PC-9 (cell line): ENCODE measurements at regions not wholly inside any gene's neighbourhood (a gene's known extent, or its start where the extent isn't known, plus 50 kb on each side); places are given as distances from the start of the nearest gene placed in this dataset.
A peak's percentile ranks its signal among the peaks of the same experiment; 100 is the strongest.

Experiments used
- BruUV-seq: library from RNA; stranded (reverse); fragments of 400-500 nt; replicated peaks from 2 replicates; lab custom pipeline; 2021; lab: Mats Ljungman, UMichigan
- CTCF ChIA-PET: fragments of 300-600 bp; sonication (Branson Sonifier 250); formaldehyde crosslinking; loops from one replicate; lab custom pipeline; 2022; ENCODE audit warnings: antibody characterized with exemption; lab: Charles Lee
- POLR2A ChIA-PET: fragments of 300-600 bp; sonication (Branson Sonifier 250); formaldehyde crosslinking; loops from one replicate; lab custom pipeline; 2022; ENCODE audit warnings: antibody characterized with exemption; ENCODE audit not compliant: unreplicated experiment; lab: Charles Lee
- DNase-seq, 2 experiments: peaks; one replicate each; pipeline versions ENCODE4 v3.0.0 to v3.0.0-alpha.2; 2015 to 2022; ENCODE audit warnings: mixed read lengths in 1 of 2
- H2AFZ ChIP-seq: fragments of 200-600 bp; sonication (generic); 2 replicates; pipeline ENCODE4 v1.8.1; 2017; ENCODE audit warnings: antibody characterized with exemption
- H3F3A ChIP-seq: fragments of 200-600 bp; sonication (generic); 2 replicates; pipeline ENCODE4 v1.8.1; 2017; ENCODE audit warnings: antibody characterized with exemption, mild to moderate bottlenecking, low read depth; ENCODE audit not compliant: insufficient read depth
- H3K27ac ChIP-seq: fragments of 200-600 bp; sonication (generic); 2 replicates; pipeline ENCODE4 v1.6.1; 2016; ENCODE audit warnings: mixed run types
- H3K27me3 ChIP-seq: fragments of 200-600 bp; sonication (generic); 2 replicates; pipeline ENCODE4 v1.6.1; 2016; ENCODE audit warnings: low read depth, mixed run types; ENCODE audit not compliant: insufficient read depth
- H3K36me3 ChIP-seq: fragments of 200-600 bp; sonication (generic); 2 replicates; pipeline ENCODE4 v1.6.1; 2016; ENCODE audit warnings: low read depth, mixed run types
- H3K4me1 ChIP-seq: fragments of 200-600 bp; sonication (generic); replicated peaks from 2 replicates; pipeline ENCODE4 v1.6.1; 2016; ENCODE audit warnings: mixed run types; ENCODE audit not compliant: insufficient read depth
- H3K4me2 ChIP-seq: fragments of 200-600 bp; sonication (generic); 2 replicates; pipeline ENCODE4 v1.6.1; 2017; ENCODE audit warnings: mixed run types
- H3K4me3 ChIP-seq: fragments of 200-600 bp; sonication (generic); 2 replicates; pipeline ENCODE4 v1.6.1; 2016; ENCODE audit warnings: mixed run types
- H3K79me2 ChIP-seq: fragments of 200-600 bp; sonication (generic); 2 replicates; pipeline ENCODE4 v1.6.1; 2017; ENCODE audit warnings: low read depth, mixed run types
- H3K9me2 ChIP-seq: fragments of 200-600 bp; sonication (generic); 2 replicates; pipeline ENCODE4 v1.8.1; 2017; ENCODE audit warnings: mild to moderate bottlenecking; ENCODE audit not compliant: insufficient read depth
- H3K9me3 ChIP-seq: fragments of 200-600 bp; sonication (generic); 2 replicates; pipeline ENCODE4 v1.8.1; 2016; ENCODE audit warnings: low read depth; ENCODE audit not compliant: insufficient read depth
- H4K20me1 ChIP-seq: fragments of 200-600 bp; sonication (generic); 2 replicates; pipeline ENCODE4 v1.8.1; 2017; ENCODE audit not compliant: insufficient read depth
- EZH2 ChIP-seq: fragments of 200-600 bp; sonication (generic); IDR thresholded peaks from 2 replicates; pipeline ENCODE4 v1.8.0; 2017; ENCODE audit warnings: antibody characterized with exemption, low read depth
- intact Hi-C: fragments of 100-400 bp; cut with micrococcal nuclease; formaldehyde crosslinking; loops from one replicate; pipeline ENCODE4 v1.10.0; 2022; ENCODE audit not compliant: unreplicated experiment
- TF ChIP-seq, protein P1 (sequence below): fragments of 200-600 bp; sonication (generic); conservative IDR thresholded peaks from 2 replicates; pipeline ENCODE4 v1.6.1; 2017; ENCODE audit warnings: mixed run types, antibody characterized with exemption, mild to moderate bottlenecking, moderate library complexity

DNA sequence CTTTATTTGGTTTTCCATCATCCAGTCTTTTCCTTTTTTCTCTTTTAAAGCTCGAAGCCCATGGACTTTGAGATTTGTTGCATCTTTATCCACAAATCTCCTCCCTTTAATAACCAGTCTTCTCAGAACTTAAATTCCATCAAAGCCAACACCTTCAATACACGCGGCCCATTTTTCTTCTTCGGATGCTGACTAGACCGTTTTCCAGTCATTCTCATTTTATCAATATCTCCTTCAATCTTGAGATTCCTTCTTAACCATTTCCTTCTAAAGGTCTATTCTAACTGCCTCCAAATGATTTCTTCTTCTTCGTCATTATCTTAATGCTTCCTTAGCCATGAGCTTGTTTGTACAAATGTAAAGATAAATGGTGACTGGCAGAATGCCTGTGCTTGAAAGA, 173.5 kb downstream of the BAMBI start:
- no peaks in the 10 kb centered on the region for H4K20me1 ChIP-seq
- no peaks in the 10 kb centered on the region for H3K79me2 ChIP-seq
- H3K27me3 ChIP-seq = peaks cover 8% of the 10 kb centered on the region; the same call in 1 of the 2 replicates
- no peak overlapping the region for H2AFZ ChIP-seq
- no peak overlapping the region for H3K4me3 ChIP-seq
- no peak overlapping the region for H3K4me2 ChIP-seq
- no peaks in the 10 kb centered on the region for H3K9me2 ChIP-seq
- TF ChIP-seq, protein P1, sequence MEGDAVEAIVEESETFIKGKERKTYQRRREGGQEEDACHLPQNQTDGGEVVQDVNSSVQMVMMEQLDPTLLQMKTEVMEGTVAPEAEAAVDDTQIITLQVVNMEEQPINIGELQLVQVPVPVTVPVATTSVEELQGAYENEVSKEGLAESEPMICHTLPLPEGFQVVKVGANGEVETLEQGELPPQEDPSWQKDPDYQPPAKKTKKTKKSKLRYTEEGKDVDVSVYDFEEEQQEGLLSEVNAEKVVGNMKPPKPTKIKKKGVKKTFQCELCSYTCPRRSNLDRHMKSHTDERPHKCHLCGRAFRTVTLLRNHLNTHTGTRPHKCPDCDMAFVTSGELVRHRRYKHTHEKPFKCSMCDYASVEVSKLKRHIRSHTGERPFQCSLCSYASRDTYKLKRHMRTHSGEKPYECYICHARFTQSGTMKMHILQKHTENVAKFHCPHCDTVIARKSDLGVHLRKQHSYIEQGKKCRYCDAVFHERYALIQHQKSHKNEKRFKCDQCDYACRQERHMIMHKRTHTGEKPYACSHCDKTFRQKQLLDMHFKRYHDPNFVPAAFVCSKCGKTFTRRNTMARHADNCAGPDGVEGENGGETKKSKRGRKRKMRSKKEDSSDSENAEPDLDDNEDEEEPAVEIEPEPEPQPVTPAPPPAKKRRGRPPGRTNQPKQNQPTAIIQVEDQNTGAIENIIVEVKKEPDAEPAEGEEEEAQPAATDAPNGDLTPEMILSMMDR = no peak
- TF ChIP-seq EZH2 = no peak
- H3K36me3 ChIP-seq = no peaks in the 10 kb centered on the region
- no peaks in the 10 kb centered on the region for H3F3A ChIP-seq
- POLR2A ChIA-PET = no interaction called here
- H3K9me3 ChIP-seq = no peaks in the 10 kb centered on the region
- no TSS peak for BruUV-seq
- intact Hi-C loops = no loop called here
- no peak for DNase-seq
- CTCF ChIA-PET = no interaction called here
- no peaks in the 10 kb centered on the region for H3K4me1 ChIP-seq
- H3K27ac ChIP-seq = no peak overlapping the region

DNA sequence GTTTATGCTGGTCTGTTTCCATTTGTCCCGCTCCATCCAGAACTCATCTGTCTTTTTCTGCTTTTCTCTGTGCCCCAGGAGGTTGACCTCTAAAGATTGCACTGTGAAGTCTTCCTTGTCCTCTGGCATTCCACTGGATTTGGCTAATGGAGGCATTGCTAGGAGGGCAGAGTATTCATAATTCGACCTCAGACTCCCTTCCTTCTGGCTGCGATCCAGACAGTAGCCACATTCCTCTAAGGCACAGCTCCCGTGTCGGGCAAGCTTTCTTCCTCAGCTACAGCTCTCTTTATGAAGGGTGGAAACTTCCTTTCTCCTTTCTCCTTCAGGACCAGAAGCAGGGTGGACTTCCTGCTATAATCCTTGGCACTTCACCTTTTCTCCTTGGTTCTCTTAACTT, 175.9 kb downstream of the BAMBI start:
- BruUV-seq = no TSS peak
- intact Hi-C loops = no loop called here
- TF ChIP-seq, protein P1 = no peak
- no peak for TF ChIP-seq EZH2
- no peak overlapping the region for H3K27ac ChIP-seq
- H3F3A ChIP-seq = no peaks in the 10 kb centered on the region
- H3K4me2 ChIP-seq = no peak overlapping the region
- H3K79me2 ChIP-seq = no peaks in the 10 kb centered on the region
- H3K27me3 ChIP-seq = peaks cover 8% of the 10 kb centered on the region; the same call in 1 of the 2 replicates
- H4K20me1 ChIP-seq = no peaks in the 10 kb centered on the region
- no peak overlapping the region for H3K4me3 ChIP-seq
- H3K36me3 ChIP-seq = no peaks in the 10 kb centered on the region
- CTCF ChIA-PET = no interaction called here
- H3K9me3 ChIP-seq = no peaks in the 10 kb centered on the region
- POLR2A ChIA-PET = interaction anchor here (0.5 kb wide), 1 partner anchor 255 kb away, joined by 4 read pairs; no protein-coding TSS in a partner anchor
- DNase-seq = peak; percentile 5 to 42
- H2AFZ ChIP-seq = no peak overlapping the region
- no peaks in the 10 kb centered on the region for H3K9me2 ChIP-seq
- H3K4me1 ChIP-seq = no peaks in the 10 kb centered on the region

DNA sequence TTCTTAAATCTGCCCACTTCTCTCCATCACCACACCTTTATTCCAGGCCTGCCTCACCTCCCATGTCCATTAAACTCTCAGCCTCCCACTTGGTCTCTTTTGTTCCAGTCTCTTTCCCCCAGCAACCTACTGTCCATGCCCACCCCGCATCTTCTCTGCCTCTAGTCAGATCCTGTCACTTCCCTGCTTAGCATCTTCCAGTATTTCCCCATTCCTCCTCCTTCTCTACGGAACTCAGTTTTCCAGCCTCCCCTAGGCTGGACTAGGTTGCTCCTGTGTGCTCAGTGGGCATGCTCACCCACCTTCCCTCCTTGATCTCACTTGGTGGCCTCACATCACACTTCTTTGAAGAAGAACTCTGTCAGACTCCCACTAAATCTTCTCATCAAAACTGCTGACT, 179.8 kb downstream of the BAMBI start:
- no peaks in the 10 kb centered on the region for H3K36me3 ChIP-seq
- no peaks in the 10 kb centered on the region for H3K79me2 ChIP-seq
- intact Hi-C loops = no loop called here
- ChIA-PET POLR2A (no interaction called here), CTCF (no interaction called here)
- H3K27ac ChIP-seq = no peak overlapping the region
- H3K9me2 ChIP-seq = no peaks in the 10 kb centered on the region
- DNase-seq = no peak
- H3K27me3 ChIP-seq = no peaks in the 10 kb centered on the region
- no peaks in the 10 kb centered on the region for H3K4me1 ChIP-seq
- H4K20me1 ChIP-seq = no peaks in the 10 kb centered on the region
- TF ChIP-seq, protein P1 = no peak
- TF ChIP-seq EZH2 = no peak
- no peaks in the 10 kb centered on the region for H3F3A ChIP-seq
- no TSS peak for BruUV-seq
- H3K4me3 ChIP-seq = no peak overlapping the region
- no peaks in the 10 kb centered on the region for H3K9me3 ChIP-seq
- no peak overlapping the region for H3K4me2 ChIP-seq
- no peak overlapping the region for H2AFZ ChIP-seq
